NCI-H345 (cell line): ENCODE measurements at regions not wholly inside any gene's neighbourhood (a gene's known extent, or its start where the extent isn't known, plus 50 kb on each side); places are given as distances from the start of the nearest gene placed in this dataset.
"Not testable (repeated sequence)": the region's sequence is repeated elsewhere in the genome, so short reads cannot be mapped to it uniquely, and the experiment has no call there.

Experiments used
- DNase-seq: peaks from one replicate; lab custom pipeline; 2025; lab: John Stamatoyannopoulos, UW

- DNase-seq: no peak
Observed at GRCh38 chr10:3342771-3343170, 170.2 kb upstream of the PITRM1 start.

- DNase-seq: no peak
Observed at GRCh38 chr10:3340127-3340730, 167.6 kb upstream of the PITRM1 start.

GRCh38 chr10:3339531-3339950 lies 167.0 kb upstream of the PITRM1 start:
- DNase-seq: no peak

GRCh38 chr10:3339121-3339520 lies 166.5 kb upstream of the PITRM1 start:
- no peak for DNase-seq

- no peak for DNase-seq
Observed at GRCh38 chr10:3337741-3338140, 165.2 kb upstream of the PITRM1 start.

- DNase-seq: no peak
Observed at GRCh38 chr10:3336673-3337293, 164.2 kb upstream of the PITRM1 start.

- no peak for DNase-seq
Observed at GRCh38 chr10:3333426-3333825, 160.8 kb upstream of the PITRM1 start.

GRCh38 chr10:3331690-3332230 lies 159.2 kb upstream of the PITRM1 start:
- DNase-seq: no peak

- no peak for DNase-seq
Observed at GRCh38 chr10:3331187-3331586, 158.6 kb upstream of the PITRM1 start.

- DNase-seq: no peak
Observed at GRCh38 chr10:3330663-3331062, 158.1 kb upstream of the PITRM1 start.

- no peak for DNase-seq
Observed at GRCh38 chr10:3325954-3326750, 153.6 kb upstream of the PITRM1 start.

- DNase-seq: no peak
Observed at GRCh38 chr10:3324612-3325038, 152.0 kb upstream of the PITRM1 start.

GRCh38 chr10:3323865-3324498 lies 151.4 kb upstream of the PITRM1 start:
- DNase-seq: no peak

GRCh38 chr10:3321123-3321522 lies 148.5 kb upstream of the PITRM1 start:
- no peak for DNase-seq

- no peak for DNase-seq
Observed at GRCh38 chr10:3319811-3320226, 147.2 kb upstream of the PITRM1 start.

GRCh38 chr10:3318480-3318807 lies 145.9 kb upstream of the PITRM1 start:
- not testable (repeated sequence) for DNase-seq

GRCh38 chr10:3317553-3318479 lies 145.2 kb upstream of the PITRM1 start:
- DNase-seq: not testable (repeated sequence)

GRCh38 chr10:3314445-3315085 lies 142.0 kb upstream of the PITRM1 start:
- not testable (repeated sequence) for DNase-seq

- DNase-seq: not testable (repeated sequence)
Observed at GRCh38 chr10:3313784-3314444, 141.3 kb upstream of the PITRM1 start.

GRCh38 chr10:3312403-3312940 lies 139.9 kb upstream of the PITRM1 start:
- DNase-seq: peak; percentile 22
